ENCODE measurements at regions not wholly inside any gene's neighbourhood (a gene's known extent, or its start where the extent isn't known, plus 50 kb on each side); places are given as distances from the start of the nearest gene placed in this dataset.

- no peak overlapping the region for H2AFZ ChIP-seq (ENCODE audit: low read depth, low read length)
Measured at GRCh38 chr2:136251197-136251884, 133.4 kb upstream of the CXCR4 start.

GRCh38 chr2:136250131-136250530, 132.2 kb upstream of the CXCR4 start:
- no peak overlapping the region for H3K4me3 ChIP-seq (ENCODE audit: low read length)
- H3K27me3 ChIP-seq (ENCODE audit: insufficient read depth, low read depth, low read length), result no peaks in the 10 kb centered on the region
- H3K27ac ChIP-seq (ENCODE audit: low read length), result no peak overlapping the region
- no peaks in the 10 kb centered on the region for H3K9me2 ChIP-seq (ENCODE audit: insufficient read depth, low read length)
- no peaks in the 10 kb centered on the region for H3K36me3 ChIP-seq (ENCODE audit: insufficient read depth, low read length)
- no peak overlapping the region for H3K9ac ChIP-seq (ENCODE audit: low read length)
- no peaks in the 10 kb centered on the region for H4K20me1 ChIP-seq (ENCODE audit: insufficient read depth)
- H2AFZ ChIP-seq (ENCODE audit: low read depth, low read length), result no peak overlapping the region
- H3F3A ChIP-seq (ENCODE audit: insufficient read depth, low read length, poor library complexity, severe bottlenecking), result no peaks in the 10 kb centered on the region
- no peak overlapping the region for H3K4me2 ChIP-seq (ENCODE audit: low read length)
- no peaks in the 10 kb centered on the region for H3K79me2 ChIP-seq (replicated peaks; ENCODE audit: insufficient read depth, low read length)
- no peaks in the 10 kb centered on the region for H3K9me3 ChIP-seq (ENCODE audit: low read length)
- TF ChIP-seq CTCF (IDR thresholded peaks at IDR 0.05; ENCODE audit: poor library complexity, severe bottlenecking) (no peak), SMC3 (conservative IDR thresholded peaks at IDR 0.05; ENCODE audit: poor library complexity) (no peak), TAF1 (IDR thresholded peaks at IDR 0.05; ENCODE audit: low read depth) (no peak), RAD21 (conservative IDR thresholded peaks at IDR 0.05) (no peak), REST (IDR thresholded peaks at IDR 0.05; ENCODE audit: borderline replicate concordance) (no peak), EP300 (conservative IDR thresholded peaks at IDR 0.05; ENCODE audit: poor library complexity, severe bottlenecking) (no peak)

More at GRCh38 chr2:136251197-136251884, 133.4 kb upstream of the CXCR4 start:
- Histone ChIP-seq H4K20me1 (ENCODE audit: insufficient read depth) (no peaks in the 10 kb centered on the region), H3F3A (ENCODE audit: insufficient read depth, low read length, poor library complexity, severe bottlenecking) (no peaks in the 10 kb centered on the region), H3K9me2 (ENCODE audit: insufficient read depth, low read length) (no peaks in the 10 kb centered on the region), H3K9me3 (ENCODE audit: low read length) (no peaks in the 10 kb centered on the region), H3K4me2 (ENCODE audit: low read length) (no peak overlapping the region), H3K27me3 (ENCODE audit: insufficient read depth, low read depth, low read length) (no peaks in the 10 kb centered on the region), H3K9ac (ENCODE audit: low read length) (no peak overlapping the region), H3K27ac (ENCODE audit: low read length) (no peak overlapping the region), H3K4me3 (ENCODE audit: low read length) (no peak overlapping the region), H3K79me2 (replicated peaks; ENCODE audit: insufficient read depth, low read length) (no peaks in the 10 kb centered on the region), H3K36me3 (ENCODE audit: insufficient read depth, low read length) (no peaks in the 10 kb centered on the region)
- TF ChIP-seq MXI1 (conservative IDR thresholded peaks at IDR 0.05; ENCODE audit: poor library complexity, severe bottlenecking), result no peak
- TF ChIP-seq CTCF (IDR thresholded peaks at IDR 0.05; ENCODE audit: poor library complexity, severe bottlenecking), result no peak
- TF ChIP-seq SMC3 (conservative IDR thresholded peaks at IDR 0.05; ENCODE audit: poor library complexity), result no peak
- no peak for TF ChIP-seq EZH2 (IDR thresholded peaks at IDR 0.05; ENCODE audit: borderline replicate concordance, insufficient read depth, low read length, poor library complexity, severe bottlenecking)
- no peak for TF ChIP-seq EP300 (conservative IDR thresholded peaks at IDR 0.05; ENCODE audit: poor library complexity, severe bottlenecking)
- no peak for TF ChIP-seq RAD21 (conservative IDR thresholded peaks at IDR 0.05)
- no peak for TF ChIP-seq TAF1 (IDR thresholded peaks at IDR 0.05; ENCODE audit: low read depth)
- no peak for TF ChIP-seq REST (IDR thresholded peaks at IDR 0.05; ENCODE audit: borderline replicate concordance)
- TF ChIP-seq POLR2AphosphoS5 (IDR thresholded peaks at IDR 0.05), result no peak

Measured in neural cell (in vitro differentiated cells).